Neural cell (in vitro differentiated cells): ENCODE measurements at regions not wholly inside any gene's neighbourhood (a gene's known extent, or its start where the extent isn't known, plus 50 kb on each side); places are given as distances from the start of the nearest gene placed in this dataset.

Source experiments
- EZH2 ChIP-seq: fragments of 200-600, 300-800 bp; shearing (Covaris generic), sonication (generic); IDR thresholded peaks from 2 replicates; pipeline ENCODE4 v1.6.1; 2014; ENCODE audit warnings: antibody characterized with exemption, low read length, borderline replicate concordance, mild to moderate bottlenecking; ENCODE audit not compliant: insufficient read depth, poor library complexity, severe bottlenecking
- RAD21 ChIP-seq: fragments of 450-650 bp; conservative IDR thresholded peaks from 2 replicates; pipeline ENCODE4 v1.6.1; 2014; ENCODE audit warnings: antibody characterized with exemption, mild to moderate bottlenecking, moderate library complexity
- TF ChIP-seq, protein P1 (sequence below): fragments of 450-650 bp; IDR thresholded peaks from 2 replicates; pipeline ENCODE4 v1.5.1; 2014; ENCODE audit warnings: antibody characterized with exemption, mild to moderate bottlenecking, moderate library complexity; ENCODE audit not compliant: poor library complexity, severe bottlenecking

DNA sequence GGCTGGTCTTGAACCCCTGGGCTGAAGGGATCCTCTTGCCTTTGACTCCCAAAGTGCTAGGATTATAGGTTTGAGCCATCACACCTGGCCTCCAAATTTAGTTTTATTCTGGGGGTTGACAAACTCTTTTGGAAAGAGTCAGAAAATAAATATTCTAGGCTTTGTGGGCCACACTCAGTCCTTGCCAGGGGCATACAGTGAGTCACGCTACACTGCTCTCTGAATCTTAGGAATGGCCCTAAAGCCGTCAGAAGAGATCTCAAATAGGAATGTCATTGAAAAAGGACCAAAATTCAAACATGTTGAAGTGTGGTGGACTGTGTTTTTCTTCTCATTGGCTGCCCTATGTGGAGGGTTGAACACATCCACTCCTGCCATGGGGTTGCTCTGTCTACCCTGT, 127.7 kb upstream of the BASP1 start:
- TF ChIP-seq, protein P1, sequence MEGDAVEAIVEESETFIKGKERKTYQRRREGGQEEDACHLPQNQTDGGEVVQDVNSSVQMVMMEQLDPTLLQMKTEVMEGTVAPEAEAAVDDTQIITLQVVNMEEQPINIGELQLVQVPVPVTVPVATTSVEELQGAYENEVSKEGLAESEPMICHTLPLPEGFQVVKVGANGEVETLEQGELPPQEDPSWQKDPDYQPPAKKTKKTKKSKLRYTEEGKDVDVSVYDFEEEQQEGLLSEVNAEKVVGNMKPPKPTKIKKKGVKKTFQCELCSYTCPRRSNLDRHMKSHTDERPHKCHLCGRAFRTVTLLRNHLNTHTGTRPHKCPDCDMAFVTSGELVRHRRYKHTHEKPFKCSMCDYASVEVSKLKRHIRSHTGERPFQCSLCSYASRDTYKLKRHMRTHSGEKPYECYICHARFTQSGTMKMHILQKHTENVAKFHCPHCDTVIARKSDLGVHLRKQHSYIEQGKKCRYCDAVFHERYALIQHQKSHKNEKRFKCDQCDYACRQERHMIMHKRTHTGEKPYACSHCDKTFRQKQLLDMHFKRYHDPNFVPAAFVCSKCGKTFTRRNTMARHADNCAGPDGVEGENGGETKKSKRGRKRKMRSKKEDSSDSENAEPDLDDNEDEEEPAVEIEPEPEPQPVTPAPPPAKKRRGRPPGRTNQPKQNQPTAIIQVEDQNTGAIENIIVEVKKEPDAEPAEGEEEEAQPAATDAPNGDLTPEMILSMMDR: no peak
- TF ChIP-seq EZH2: no peak
- TF ChIP-seq RAD21: no peak
